ENCODE measurements at regions not wholly inside any gene's neighbourhood (a gene's known extent, or its start where the extent isn't known, plus 50 kb on each side); places are given as distances from the start of the nearest gene placed in this dataset.

- no peaks in the 10 kb centered on the region for H3K27me3 ChIP-seq (ENCODE audit: control insufficient read depth, insufficient read depth, low read length)
- H3K27ac ChIP-seq (ENCODE audit: low read length), result no peak overlapping the region
- H3K4me3 ChIP-seq (ENCODE audit: low read length), result no peak overlapping the region
- no peaks in the 10 kb centered on the region for H3K36me3 ChIP-seq (ENCODE audit: control insufficient read depth, insufficient read depth, low read length)
- 90% methylated on average over 2 of the region's 10 CpGs for WGBS (ENCODE audit: insufficient coverage)
- H3K4me1 ChIP-seq (ENCODE audit: control insufficient read depth, insufficient read depth, low read length), result peaks cover 19% of the 10 kb centered on the region
- no peak for DNase-seq
- peaks cover 8% of the 10 kb centered on the region for H3K9me3 ChIP-seq (replicated peaks; ENCODE audit: control insufficient read depth, low read depth, low read length)
Measured at GRCh38 chr18:76136701-76137100, 358.3 kb downstream of the ZNF516 start.

DNA sequence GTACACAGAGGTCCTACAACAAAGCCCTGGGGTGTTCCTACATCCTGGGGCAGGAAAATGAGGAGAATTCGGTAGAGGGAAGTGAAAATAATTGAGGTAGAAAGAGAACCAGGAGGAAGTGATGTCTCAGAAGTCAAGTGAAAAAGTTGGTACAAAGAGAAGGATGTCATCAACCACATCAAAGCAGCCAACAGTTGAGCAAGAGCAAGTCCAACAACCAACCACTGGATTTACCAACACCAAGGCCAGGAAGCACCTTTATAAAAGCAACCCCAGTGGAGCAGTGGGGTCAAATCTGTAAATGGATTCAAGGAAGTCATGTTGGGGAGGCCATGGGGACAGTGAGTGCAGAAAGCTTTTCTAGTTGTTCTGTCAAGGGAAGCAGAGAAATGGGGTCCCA lies 360.4 kb downstream of the ZNF516 start:
- Histone ChIP-seq H3K4me1 (ENCODE audit: control insufficient read depth, insufficient read depth, low read length) (peaks cover 18% of the 10 kb centered on the region), H3K27me3 (ENCODE audit: control insufficient read depth, insufficient read depth, low read length) (no peaks in the 10 kb centered on the region), H3K9me3 (replicated peaks; ENCODE audit: control insufficient read depth, low read depth, low read length) (peaks cover 8% of the 10 kb centered on the region), H3K27ac (ENCODE audit: low read length) (no peak overlapping the region), H3K4me3 (ENCODE audit: low read length) (no peak overlapping the region), H3K36me3 (ENCODE audit: control insufficient read depth, insufficient read depth, low read length) (no peaks in the 10 kb centered on the region)
- no CpG with 5 or more reads among the region's 1 CpG for WGBS (ENCODE audit: insufficient coverage)
- no peak for DNase-seq

GRCh38 chr18:76133873-76134272 lies 361.2 kb downstream of the ZNF516 start:
- no peaks in the 10 kb centered on the region for H3K27me3 ChIP-seq (ENCODE audit: control insufficient read depth, insufficient read depth, low read length)
- H3K4me1 ChIP-seq (ENCODE audit: control insufficient read depth, insufficient read depth, low read length), result peaks cover 14% of the 10 kb centered on the region
- H3K9me3 ChIP-seq (replicated peaks; ENCODE audit: control insufficient read depth, low read depth, low read length), result peaks cover 8% of the 10 kb centered on the region
- H3K4me3 ChIP-seq (ENCODE audit: low read length), result no peak overlapping the region
- WGBS (ENCODE audit: insufficient coverage), result no CpG with 5 or more reads among the region's 1 CpG
- no peak overlapping the region for H3K27ac ChIP-seq (ENCODE audit: low read length)
- no peaks in the 10 kb centered on the region for H3K36me3 ChIP-seq (ENCODE audit: control insufficient read depth, insufficient read depth, low read length)
- no peak for DNase-seq

DNA sequence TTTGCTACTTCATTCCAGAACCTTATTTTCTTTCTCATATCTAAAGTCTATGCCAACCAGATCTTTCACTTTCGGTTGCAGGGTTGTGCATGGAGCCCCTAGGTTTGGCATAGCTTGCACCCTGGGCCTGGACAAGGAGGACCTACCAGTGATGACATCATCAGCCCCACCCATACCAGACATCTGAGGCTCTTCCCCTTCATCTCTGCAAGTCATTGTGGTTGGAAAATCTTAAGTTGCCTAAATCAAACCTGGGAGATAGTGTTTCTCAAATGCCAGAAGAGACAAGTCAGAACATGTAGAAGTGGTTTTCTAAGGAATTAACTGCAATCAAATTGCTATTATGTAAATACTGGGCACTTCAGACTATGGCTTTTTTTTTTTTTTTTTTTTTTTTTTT lies 363.3 kb downstream of the ZNF516 start:
- WGBS (ENCODE audit: insufficient coverage), result no CpG with 5 or more reads among the region's 1 CpG
- H3K4me3 ChIP-seq (ENCODE audit: low read length), result no peak overlapping the region
- H3K36me3 ChIP-seq (ENCODE audit: control insufficient read depth, insufficient read depth, low read length), result no peaks in the 10 kb centered on the region
- DNase-seq, result no peak
- H3K27me3 ChIP-seq (ENCODE audit: control insufficient read depth, insufficient read depth, low read length), result no peaks in the 10 kb centered on the region
- H3K27ac ChIP-seq (ENCODE audit: low read length), result no peak overlapping the region
- peaks cover 8% of the 10 kb centered on the region for H3K9me3 ChIP-seq (replicated peaks; ENCODE audit: control insufficient read depth, low read depth, low read length)
- peaks cover 3% of the 10 kb centered on the region for H3K4me1 ChIP-seq (ENCODE audit: control insufficient read depth, insufficient read depth, low read length)

DNA sequence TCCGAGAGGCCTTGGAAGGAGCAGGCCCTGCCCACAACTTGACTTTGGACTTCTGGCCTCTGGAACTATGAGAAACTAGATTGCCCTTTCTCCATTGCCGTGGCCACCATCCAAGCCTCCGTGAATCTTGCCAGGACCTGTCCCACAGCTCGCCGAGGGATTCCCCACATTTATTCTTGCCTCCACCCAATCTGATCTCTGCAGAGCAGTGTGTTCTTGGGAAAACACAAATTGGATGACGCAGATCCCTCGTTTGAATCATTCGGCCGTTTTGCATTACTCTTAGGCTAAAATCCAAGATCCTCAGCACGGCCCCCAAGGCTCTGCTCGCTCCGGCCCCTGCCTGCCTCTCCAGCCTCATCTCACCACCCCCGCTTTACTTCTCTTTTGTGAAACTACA lies 364.2 kb downstream of the ZNF516 start:
- Histone ChIP-seq H3K9me3 (replicated peaks; ENCODE audit: control insufficient read depth, low read depth, low read length) (peaks cover 8% of the 10 kb centered on the region), H3K4me1 (ENCODE audit: control insufficient read depth, insufficient read depth, low read length) (peaks cover 8% of the 10 kb centered on the region), H3K27me3 (ENCODE audit: control insufficient read depth, insufficient read depth, low read length) (no peaks in the 10 kb centered on the region), H3K27ac (ENCODE audit: low read length) (no peak overlapping the region), H3K36me3 (ENCODE audit: control insufficient read depth, insufficient read depth, low read length) (no peaks in the 10 kb centered on the region), H3K4me3 (ENCODE audit: low read length) (no peak overlapping the region)
- peak; percentile 86 for DNase-seq
- WGBS (ENCODE audit: insufficient coverage), result 43% methylated on average over 13 of the region's 13 CpGs

GRCh38 chr18:76126327-76126726 lies 368.7 kb downstream of the ZNF516 start:
- 50% methylated on average over 5 of the region's 6 CpGs for WGBS (ENCODE audit: insufficient coverage)
- DNase-seq, result peak; percentile 92
- peaks cover 2% of the 10 kb centered on the region for H3K9me3 ChIP-seq (replicated peaks; ENCODE audit: control insufficient read depth, low read depth, low read length)
- no peak overlapping the region for H3K4me3 ChIP-seq (ENCODE audit: low read length)
- H3K4me1 ChIP-seq (ENCODE audit: control insufficient read depth, insufficient read depth, low read length), result peaks cover 12% of the 10 kb centered on the region
- H3K36me3 ChIP-seq (ENCODE audit: control insufficient read depth, insufficient read depth, low read length), result no peaks in the 10 kb centered on the region
- H3K27ac ChIP-seq (ENCODE audit: low read length), result no peak overlapping the region
- H3K27me3 ChIP-seq (ENCODE audit: control insufficient read depth, insufficient read depth, low read length), result no peaks in the 10 kb centered on the region

DNA sequence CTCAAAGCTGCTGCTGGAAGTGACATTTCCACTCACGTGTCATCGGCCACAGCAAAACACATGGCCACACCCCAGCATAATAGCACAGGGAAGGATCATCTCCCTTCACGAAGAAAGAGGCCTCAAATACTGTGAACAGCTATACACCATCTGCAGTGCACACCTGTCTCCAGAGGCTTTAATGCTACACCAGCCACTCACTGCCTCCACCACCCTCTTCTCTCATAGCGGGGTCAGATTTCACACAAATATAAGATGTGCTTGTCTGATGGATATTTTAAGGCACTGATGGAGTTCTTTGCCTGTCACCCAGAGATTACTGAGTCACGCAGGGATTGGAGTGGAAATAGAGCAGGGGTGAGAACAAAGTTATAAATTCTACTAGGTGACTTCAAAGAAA lies 374.0 kb downstream of the ZNF516 start:
- Histone ChIP-seq H3K36me3 (ENCODE audit: control insufficient read depth, insufficient read depth, low read length) (no peaks in the 10 kb centered on the region), H3K27ac (ENCODE audit: low read length) (peak overlapping the region; percentile 53), H3K4me3 (ENCODE audit: low read length) (no peak overlapping the region), H3K9me3 (replicated peaks; ENCODE audit: control insufficient read depth, low read depth, low read length) (peaks cover 2% of the 10 kb centered on the region), H3K4me1 (ENCODE audit: control insufficient read depth, insufficient read depth, low read length) (peaks cover 8% of the 10 kb centered on the region), H3K27me3 (ENCODE audit: control insufficient read depth, insufficient read depth, low read length) (no peaks in the 10 kb centered on the region)
- DNase-seq, result peak; percentile 71
- 59% methylated on average over 2 of the region's 5 CpGs for WGBS (ENCODE audit: insufficient coverage)

GRCh38 chr18:76115580-76115979 lies 379.5 kb downstream of the ZNF516 start:
- Histone ChIP-seq H3K4me1 (ENCODE audit: control insufficient read depth, insufficient read depth, low read length) (peaks cover 2% of the 10 kb centered on the region), H3K4me3 (ENCODE audit: low read length) (no peak overlapping the region), H3K27ac (ENCODE audit: low read length) (no peak overlapping the region), H3K36me3 (ENCODE audit: control insufficient read depth, insufficient read depth, low read length) (no peaks in the 10 kb centered on the region), H3K27me3 (ENCODE audit: control insufficient read depth, insufficient read depth, low read length) (no peaks in the 10 kb centered on the region), H3K9me3 (replicated peaks; ENCODE audit: control insufficient read depth, low read depth, low read length) (no peaks in the 10 kb centered on the region)
- WGBS (ENCODE audit: insufficient coverage), result 66% methylated on average over 3 of the region's 14 CpGs
- no peak for DNase-seq

DNA sequence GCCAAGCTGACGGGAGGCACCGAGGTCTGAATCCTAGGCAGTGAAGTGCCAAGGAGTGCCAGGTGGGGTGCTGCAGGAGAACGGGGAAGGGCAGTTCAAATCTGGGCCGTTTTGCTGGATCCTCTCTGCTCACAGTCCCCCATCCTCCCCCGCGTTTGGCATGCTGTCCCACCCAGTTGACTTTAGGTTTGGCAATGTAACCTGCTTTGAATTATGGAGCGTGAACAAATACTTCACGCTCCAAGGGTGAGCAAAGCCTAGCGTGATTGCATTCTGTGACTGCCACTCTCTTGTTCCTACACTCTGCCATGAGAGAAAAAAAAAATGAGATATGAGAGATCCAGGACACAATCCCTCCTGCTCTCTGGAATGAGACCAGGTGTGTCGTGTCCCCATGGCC lies 381.9 kb downstream of the ZNF516 start:
- H3K27me3 ChIP-seq (ENCODE audit: control insufficient read depth, insufficient read depth, low read length), result no peaks in the 10 kb centered on the region
- no peak overlapping the region for H3K27ac ChIP-seq (ENCODE audit: low read length)
- peaks cover 4% of the 10 kb centered on the region for H3K9me3 ChIP-seq (replicated peaks; ENCODE audit: control insufficient read depth, low read depth, low read length)
- H3K4me3 ChIP-seq (ENCODE audit: low read length), result no peak overlapping the region
- H3K36me3 ChIP-seq (ENCODE audit: control insufficient read depth, insufficient read depth, low read length), result no peaks in the 10 kb centered on the region
- peak; percentile 30 for DNase-seq
- no CpG with 5 or more reads among the region's 10 CpGs for WGBS (ENCODE audit: insufficient coverage)
- H3K4me1 ChIP-seq (ENCODE audit: control insufficient read depth, insufficient read depth, low read length), result peaks cover 2% of the 10 kb centered on the region

DNA sequence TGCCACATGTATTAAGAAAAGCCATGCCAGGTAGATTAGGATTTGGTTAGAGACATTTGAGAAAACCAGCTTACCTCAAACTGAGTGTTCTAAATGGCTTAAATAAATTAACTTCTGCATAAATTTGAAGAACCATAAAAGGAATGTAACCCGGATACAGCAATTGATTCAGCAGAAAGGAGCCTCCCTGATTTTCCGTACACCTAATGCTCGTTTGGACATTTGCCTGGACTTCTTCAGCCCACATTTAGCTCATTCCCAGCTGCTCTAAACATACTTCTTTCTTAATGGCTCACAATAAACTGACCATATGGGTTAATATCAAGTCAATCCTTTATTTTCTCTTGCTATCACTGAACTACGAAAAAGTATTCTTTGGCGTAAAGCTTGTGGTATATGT lies 392.4 kb downstream of the ZNF516 start:
- H3K27ac ChIP-seq (ENCODE audit: low read length), result peak overlapping the region; percentile 42
- no peaks in the 10 kb centered on the region for H3K36me3 ChIP-seq (ENCODE audit: control insufficient read depth, insufficient read depth, low read length)
- H3K9me3 ChIP-seq (replicated peaks; ENCODE audit: control insufficient read depth, low read depth, low read length), result peaks cover 10% of the 10 kb centered on the region
- no peaks in the 10 kb centered on the region for H3K27me3 ChIP-seq (ENCODE audit: control insufficient read depth, insufficient read depth, low read length)
- no peak overlapping the region for H3K4me3 ChIP-seq (ENCODE audit: low read length)
- peaks cover 27% of the 10 kb centered on the region for H3K4me1 ChIP-seq (ENCODE audit: control insufficient read depth, insufficient read depth, low read length)
- peak; percentile 93 for DNase-seq
- 18% methylated on average over 3 of the region's 5 CpGs for WGBS (ENCODE audit: insufficient coverage)

DNA sequence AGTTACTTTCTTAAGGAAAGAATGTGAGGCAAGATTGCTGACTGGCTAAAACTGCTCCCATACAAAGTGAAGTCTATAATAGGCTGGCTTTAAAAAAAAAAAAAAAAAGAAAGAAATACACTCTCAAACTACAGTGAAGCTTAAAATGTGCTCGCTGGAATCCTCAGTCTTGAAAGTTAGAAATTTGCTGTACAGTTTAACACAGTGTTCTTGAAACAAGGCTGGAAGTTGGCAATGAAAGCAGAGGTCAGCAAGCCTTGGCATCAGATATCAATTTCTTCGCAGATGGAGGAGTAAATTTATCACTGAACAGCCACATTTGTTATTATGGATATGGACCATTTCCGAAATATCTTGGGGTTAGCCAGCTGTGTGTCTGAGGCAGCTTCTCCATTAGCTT lies 392.9 kb downstream of the ZNF516 start:
- DNase-seq, result peak; percentile 94
- Histone ChIP-seq H3K27me3 (ENCODE audit: control insufficient read depth, insufficient read depth, low read length) (no peaks in the 10 kb centered on the region), H3K4me3 (ENCODE audit: low read length) (no peak overlapping the region), H3K9me3 (replicated peaks; ENCODE audit: control insufficient read depth, low read depth, low read length) (peaks cover 10% of the 10 kb centered on the region), H3K27ac (ENCODE audit: low read length) (peak overlapping the region; percentile 42), H3K36me3 (ENCODE audit: control insufficient read depth, insufficient read depth, low read length) (no peaks in the 10 kb centered on the region), H3K4me1 (ENCODE audit: control insufficient read depth, insufficient read depth, low read length) (peaks cover 27% of the 10 kb centered on the region)
- no CpG with 5 or more reads among the region's 3 CpGs for WGBS (ENCODE audit: insufficient coverage)
